ENCODE measurements at regions not wholly inside any gene's neighbourhood (a gene's known extent, or its start where the extent isn't known, plus 50 kb on each side); places are given as distances from the start of the nearest gene placed in this dataset.

GRCh38 chr3:66656609-66657008 lies 155.8 kb upstream of the LRIG1 start:
- POLR2A ChIA-PET (ENCODE audit: partially characterized antibody) = no interaction called here
- no peak overlapping the region for H2BK120ac ChIP-seq (replicated peaks; ENCODE audit: low read depth, low read length)
- no peak overlapping the region for H3K18ac ChIP-seq (ENCODE audit: extremely low read depth, low read length)
- H3K23ac ChIP-seq (ENCODE audit: insufficient read length) = no peak overlapping the region
- CTCF ChIA-PET (ENCODE audit: partially characterized antibody) = interaction anchor here (0.8 kb wide), 1 partner anchor 24 kb away, joined by 3 read pairs; no protein-coding TSS in a partner anchor
- FAIRE-seq = no peak
- no peak overlapping the region for H3K9ac ChIP-seq (replicated peaks in 1 of 4; ENCODE audit: extremely low read depth in 1 of 4, low read depth in 3 of 4, low read length in 3 of 4)
- H2BK12ac ChIP-seq (ENCODE audit: low read depth, low read length) = no peak overlapping the region
- no peak overlapping the region for H3K56ac ChIP-seq (replicated peaks; ENCODE audit: insufficient read length, low read depth, low read length)
- H4K91ac ChIP-seq (replicated peaks; ENCODE audit: insufficient read length, low read length) = no peak overlapping the region
- peaks cover 0 to 1% (median 0%) of the 10 kb centered on the region in 4 experiments; a peak in 1 of 7 replicates for H3K4me1 ChIP-seq (replicated peaks in 1 of 4; ENCODE audit: control insufficient read depth in 3 of 4, insufficient read depth in 4 of 4, low read length in 3 of 4)
- no peak overlapping the region for H3K4me2 ChIP-seq (ENCODE audit: insufficient read depth in 1 of 2, low read depth in 2 of 2, low read length in 2 of 2)
- H3K4me3 ChIP-seq (ENCODE audit: extremely low read depth in 1 of 4, insufficient read depth in 2 of 4, low read depth in 3 of 4, low read length in 4 of 4) = no peak overlapping the region
- H3K14ac ChIP-seq (ENCODE audit: insufficient read length) = no peak overlapping the region
- no peak overlapping the region for H3K27ac ChIP-seq (ENCODE audit: low read depth, low read length)
- H2BK20ac ChIP-seq (ENCODE audit: low read length) = no peak overlapping the region
- H3K79me2 ChIP-seq (ENCODE audit: control insufficient read depth in 1 of 2, insufficient read depth in 2 of 2, low read length in 2 of 2) = no peaks in the 10 kb centered on the region
- no peak overlapping the region for H2BK5ac ChIP-seq (ENCODE audit: low read depth, low read length)
- H3K36me3 ChIP-seq (ENCODE audit: control insufficient read depth in 2 of 4, insufficient read depth in 4 of 4, low read length in 3 of 4) = 0 out of 8 replicates have a peak, but pooled peaks cover 0 to 2% (median 0%) of the 10 kb centered on the region in 4 experiments
- H3K23me2 ChIP-seq (ENCODE audit: low read depth, low read length) = no peaks in the 10 kb centered on the region
- H2BK15ac ChIP-seq (ENCODE audit: low read length) = no peak overlapping the region
- 90% methylated on average over 8 of the region's 8 CpGs; no CpG with 5 or more reads in 1 of the 2 experiments for WGBS, 2 experiments (ENCODE audit: extremely low coverage in 1 of 2, insufficient coverage in 1 of 2, insufficient read length in 1 of 2, insufficient replicate concordance in 2 of 2, low coverage in 1 of 2, low lambda C conversion rate in 2 of 2, missing lambda C conversion rate in 1 of 2)
- H3K4ac ChIP-seq (replicated peaks; ENCODE audit: insufficient read length, low read depth, low read length) = no peak overlapping the region
- H4K20me1 ChIP-seq (replicated peaks in 1 of 2; ENCODE audit: control insufficient read depth in 1 of 2, insufficient read depth in 2 of 2, low read length in 2 of 2) = no peaks in the 10 kb centered on the region
- no peaks in the 10 kb centered on the region; a peak in 1 of 4 replicates for H3K9me3 ChIP-seq (ENCODE audit: insufficient read depth in 2 of 2, low read depth in 1 of 2, low read length in 1 of 2)
- no peak overlapping the region for H4K8ac ChIP-seq (ENCODE audit: extremely low read depth, insufficient read depth, low read length)
- no peak for DNase-seq (ENCODE audit: low read depth in 1 of 2, low spot score in 2 of 2)
- H3K27me3 ChIP-seq (replicated peaks in 1 of 4; ENCODE audit: control insufficient read depth in 3 of 4, extremely low read depth in 1 of 4, insufficient read depth in 3 of 4, low read length in 3 of 4) = no peaks in the 10 kb centered on the region
- H2AFZ ChIP-seq (ENCODE audit: low read length) = no peak overlapping the region; the same call in 1 of the 2 replicates
- H2AK5ac ChIP-seq (ENCODE audit: low read depth, low read length) = no peak overlapping the region
- no peak overlapping the region for H4K5ac ChIP-seq (ENCODE audit: insufficient read length, low read depth, low read length)
- H3K79me1 ChIP-seq (ENCODE audit: low read depth, low read length) = no peaks in the 10 kb centered on the region
- no peak for TF ChIP-seq SAP30 (IDR thresholded peaks at IDR 0.05; ENCODE audit: insufficient read depth, insufficient replicate concordance, low read length)
- no peak for TF ChIP-seq BCL11A (IDR thresholded peaks at IDR 0.05; ENCODE audit: low read depth in 2 of 2, low read length in 2 of 2)
- no peak for TF ChIP-seq CHD1 (IDR thresholded peaks at IDR 0.05; ENCODE audit: low read depth, low read length)
- no peak for TF ChIP-seq ATF3 (IDR thresholded peaks at IDR 0.05; ENCODE audit: insufficient read depth, low read depth, low read length)
- TF ChIP-seq JUN (IDR thresholded peaks at IDR 0.05; ENCODE audit: low read depth, low read length) = no peak
- TF ChIP-seq, protein P1, sequence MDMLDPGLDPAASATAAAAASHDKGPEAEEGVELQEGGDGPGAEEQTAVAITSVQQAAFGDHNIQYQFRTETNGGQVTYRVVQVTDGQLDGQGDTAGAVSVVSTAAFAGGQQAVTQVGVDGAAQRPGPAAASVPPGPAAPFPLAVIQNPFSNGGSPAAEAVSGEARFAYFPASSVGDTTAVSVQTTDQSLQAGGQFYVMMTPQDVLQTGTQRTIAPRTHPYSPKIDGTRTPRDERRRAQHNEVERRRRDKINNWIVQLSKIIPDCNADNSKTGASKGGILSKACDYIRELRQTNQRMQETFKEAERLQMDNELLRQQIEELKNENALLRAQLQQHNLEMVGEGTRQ (IDR thresholded peaks at IDR 0.05; ENCODE audit: low read length) = no peak

All from H1 (cell line).